GM18951 (cell line): ENCODE measurements at regions not wholly inside any gene's neighbourhood (a gene's known extent, or its start where the extent isn't known, plus 50 kb on each side); places are given as distances from the start of the nearest gene placed in this dataset.
"Not testable (repeated sequence)": the region's sequence is repeated elsewhere in the genome, so short reads cannot be mapped to it uniquely, and the experiment has no call there.

Experiments
- POLR2A ChIP-seq: IDR thresholded peaks from 4 replicates; pipeline ENCODE4 v1.6.1; 2011; ENCODE audit warnings: mild to moderate bottlenecking; ENCODE audit not compliant: insufficient read length, insufficient read depth; ENCODE audit errors: extremely low read depth
- in situ Hi-C: fragments of 300-500 bp; cut with MboI; formaldehyde crosslinking; loops from one replicate; pipeline ENCODE4 v1.12.0; 2022; ENCODE audit warnings: low sequenced_read_pairs, mixed read lengths, inconsistent platforms; ENCODE audit not compliant: unreplicated experiment

DNA sequence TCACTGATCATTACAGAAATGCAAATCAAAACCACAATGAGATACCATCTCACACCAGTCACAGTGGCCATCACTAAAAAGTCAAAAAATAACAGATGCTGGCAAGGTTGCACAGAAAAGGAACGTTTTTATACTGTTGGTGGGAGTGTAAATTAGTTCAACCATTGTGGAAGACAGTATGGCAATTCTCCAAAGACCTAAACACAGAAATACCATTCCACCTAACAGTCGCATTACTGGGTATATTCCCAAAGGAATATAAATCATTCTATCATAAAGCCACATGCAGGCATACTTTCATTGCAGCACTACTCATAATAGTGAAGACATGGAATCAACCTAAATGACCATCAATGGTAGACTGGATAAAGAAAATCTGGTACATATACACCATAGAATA lies 83.2 kb upstream of the ARID5B start:
- in situ Hi-C loops, result not testable (repeated sequence)

DNA sequence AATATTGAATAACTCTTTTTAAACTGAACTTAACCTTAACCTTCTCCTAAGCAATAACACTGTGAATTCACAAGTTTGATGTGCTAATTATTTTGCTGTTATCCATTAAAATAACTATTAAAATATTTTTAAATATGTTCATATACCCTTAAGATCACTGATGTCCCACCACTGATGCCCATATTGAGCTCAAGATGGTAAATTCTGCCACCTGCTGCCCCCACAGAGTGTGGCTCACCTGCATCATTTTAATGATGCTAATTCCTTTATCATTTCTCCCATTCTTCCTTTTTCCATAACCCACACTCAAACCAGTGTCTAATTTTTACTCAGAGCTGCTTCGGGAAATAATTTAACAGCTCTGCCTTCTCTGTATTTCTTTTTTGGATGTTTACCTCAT lies 82.3 kb upstream of the ARID5B start:
- no peak for TF ChIP-seq POLR2A
- in situ Hi-C loops, result no loop called here

DNA sequence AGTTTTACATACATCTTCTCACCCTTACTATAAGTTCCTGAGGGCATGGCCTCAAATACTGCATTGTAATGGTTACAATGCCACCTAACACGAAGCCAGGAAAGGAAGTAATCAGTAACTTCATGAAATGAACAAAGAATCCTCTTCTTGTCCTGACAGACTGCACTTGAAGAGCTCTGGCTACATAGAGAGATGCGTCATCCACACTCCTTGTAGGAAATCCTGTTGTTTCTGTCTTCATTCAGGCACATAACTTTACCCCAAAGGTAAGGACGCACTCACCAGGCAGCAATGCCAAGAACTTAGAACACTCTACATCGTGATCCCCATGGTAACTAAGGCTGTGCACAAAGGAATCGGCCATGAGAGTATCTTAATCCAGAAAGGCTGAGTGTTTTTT lies 80.3 kb upstream of the ARID5B start:
- TF ChIP-seq POLR2A, result no peak
- in situ Hi-C loops, result no loop called here

DNA sequence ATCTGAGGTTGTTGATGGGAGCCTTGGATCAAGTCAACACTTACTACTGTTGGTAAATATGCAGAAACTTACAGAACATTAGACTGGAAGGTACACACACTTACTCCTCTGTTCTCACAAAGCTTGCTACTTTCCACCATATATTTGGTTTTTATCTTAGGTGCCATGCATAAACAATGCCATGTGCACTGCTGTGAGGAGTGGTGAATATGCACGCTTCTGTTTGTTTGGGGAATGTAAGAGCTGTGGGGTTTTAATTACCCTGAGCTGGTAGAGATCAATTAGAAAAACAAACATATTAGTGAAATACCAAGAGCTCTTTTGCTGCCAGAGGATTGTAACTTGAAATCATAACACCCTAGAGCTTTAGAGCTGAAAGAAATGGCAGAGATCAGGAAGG lies 79.8 kb upstream of the ARID5B start:
- no peak for TF ChIP-seq POLR2A
- in situ Hi-C loops, result no loop called here

DNA sequence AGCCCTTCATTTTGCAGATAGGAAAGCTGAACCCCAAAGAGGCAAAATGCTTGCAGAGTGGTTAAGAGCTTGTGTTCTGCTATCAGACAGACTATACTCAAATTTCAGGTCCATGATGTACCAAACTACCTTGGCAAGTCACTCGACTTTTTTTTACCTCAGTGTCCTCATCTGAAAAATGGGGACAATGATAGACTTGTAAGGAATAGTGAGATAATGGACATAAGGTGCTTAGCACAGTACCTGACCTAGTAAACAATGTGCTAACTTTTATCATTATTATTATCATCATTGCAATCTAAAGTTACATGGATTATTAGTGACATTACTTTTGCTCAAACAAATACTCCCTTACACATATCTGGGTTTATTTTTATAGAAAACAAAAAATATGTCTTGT lies 79.4 kb upstream of the ARID5B start:
- no peak for TF ChIP-seq POLR2A
- in situ Hi-C loops, result no loop called here

DNA sequence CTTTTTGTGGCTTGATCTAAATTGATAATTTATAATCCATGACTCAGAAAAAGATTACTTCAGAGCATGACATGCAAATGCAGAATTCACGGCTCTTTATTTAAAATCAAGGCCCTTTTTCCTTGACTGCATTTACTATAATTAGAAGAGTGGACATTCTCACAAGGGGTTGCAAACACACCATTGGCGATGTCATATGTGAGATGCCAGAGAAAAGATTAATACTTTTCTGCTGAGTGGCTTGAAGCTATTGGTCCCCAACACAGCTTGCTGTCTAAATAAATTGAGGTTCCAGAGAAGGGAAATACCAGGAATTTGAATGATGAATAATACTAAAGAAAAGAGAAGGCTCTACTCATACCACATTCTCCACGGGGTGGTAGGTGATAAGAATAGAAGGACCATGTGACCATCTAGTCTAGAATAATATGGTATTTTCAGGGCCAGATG lies 78.7 kb upstream of the ARID5B start:
- in situ Hi-C loops, result no loop called here
- TF ChIP-seq POLR2A, result no peak

DNA sequence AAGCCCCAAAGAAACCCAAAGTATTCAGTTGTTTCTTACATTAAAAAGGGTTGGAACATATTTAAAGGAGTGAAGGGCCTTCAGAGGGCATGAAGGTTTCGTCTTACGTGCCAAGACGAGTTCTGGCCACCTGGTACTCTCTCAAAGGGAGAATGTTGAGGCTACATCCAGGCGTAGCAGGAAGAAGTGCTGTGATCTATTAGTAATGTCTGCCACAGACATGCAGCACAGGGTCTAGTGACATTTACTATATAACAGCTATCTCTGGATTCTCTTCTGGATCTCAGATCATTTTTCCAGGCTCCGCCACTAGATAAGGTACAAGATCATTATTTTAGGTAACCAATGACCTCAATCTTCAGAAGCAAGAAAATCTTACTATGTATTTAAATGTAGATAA lies 76.5 kb upstream of the ARID5B start:
- in situ Hi-C loops, result loop anchor here (25.0 kb wide), 1 partner anchor 688 kb away; no protein-coding TSS in a partner anchor
- TF ChIP-seq POLR2A, result no peak

DNA sequence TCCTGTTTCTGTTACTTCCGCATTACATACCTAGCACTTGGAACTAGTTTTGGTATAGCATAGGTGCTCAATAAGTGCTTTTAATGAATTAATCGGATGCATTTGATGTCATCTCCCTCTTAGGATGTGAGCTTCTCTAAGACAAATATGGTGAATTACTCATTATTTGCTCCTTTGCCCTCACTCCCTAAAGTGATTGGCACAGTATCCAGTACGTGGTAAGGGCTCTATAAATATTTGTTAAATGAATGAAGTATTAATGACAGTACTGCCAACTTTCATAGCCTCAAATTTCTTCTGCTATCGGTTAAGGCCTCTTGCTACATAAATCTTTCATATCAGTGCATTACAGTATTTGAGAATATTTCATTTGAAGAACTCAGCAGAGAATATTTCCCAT lies 75.9 kb upstream of the ARID5B start:
- in situ Hi-C loops, result loop anchor here (25.0 kb wide), 1 partner anchor 688 kb away; no protein-coding TSS in a partner anchor
- TF ChIP-seq POLR2A, result no peak

DNA sequence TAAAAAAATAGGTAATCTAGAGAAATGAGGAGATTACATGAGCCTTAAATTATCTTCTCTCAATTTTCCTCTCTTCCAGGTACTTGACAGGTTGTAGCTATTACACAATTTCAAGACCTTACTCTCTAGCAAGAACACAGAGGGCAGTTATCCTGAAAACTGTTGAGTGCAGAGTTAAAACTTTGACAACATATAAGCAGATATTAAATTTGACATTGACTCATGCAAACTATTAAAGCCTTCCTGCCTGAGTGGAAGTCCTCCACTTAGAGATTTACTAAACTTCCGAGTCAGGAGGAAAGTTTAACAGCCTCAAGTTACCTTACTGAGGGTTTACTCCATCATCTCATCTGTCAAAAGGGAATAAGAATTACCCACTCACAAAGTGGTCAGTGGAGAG lies 73.5 kb upstream of the ARID5B start:
- TF ChIP-seq POLR2A, result no peak

DNA sequence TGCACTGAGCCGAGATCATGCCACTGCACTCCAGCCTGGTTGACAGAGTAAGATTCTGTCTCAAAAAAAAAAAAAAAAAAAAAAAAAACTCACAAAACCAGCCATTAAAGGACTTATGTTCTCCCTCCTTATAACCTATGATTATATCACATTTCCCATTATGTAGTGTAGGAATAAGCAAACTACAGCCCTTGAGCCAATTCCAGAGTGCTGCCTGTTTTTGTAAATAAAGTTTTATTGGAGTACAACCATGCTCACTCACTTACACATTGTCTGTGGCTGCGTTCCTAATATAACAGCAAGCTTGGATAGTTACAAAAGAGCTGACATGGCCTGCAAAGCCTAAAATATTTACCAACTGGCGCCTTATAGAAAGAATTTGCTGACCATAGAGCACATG lies 72.7 kb upstream of the ARID5B start:
- TF ChIP-seq POLR2A, result no peak
- in situ Hi-C loops, result loop anchor here (25.0 kb wide), 1 partner anchor 691 kb away; no protein-coding TSS in a partner anchor

More for the DNA sequence above, 73.5 kb upstream of the ARID5B start:
- in situ Hi-C loops, result loop anchor here (25.0 kb wide), 1 partner anchor 691 kb away; no protein-coding TSS in a partner anchor

DNA sequence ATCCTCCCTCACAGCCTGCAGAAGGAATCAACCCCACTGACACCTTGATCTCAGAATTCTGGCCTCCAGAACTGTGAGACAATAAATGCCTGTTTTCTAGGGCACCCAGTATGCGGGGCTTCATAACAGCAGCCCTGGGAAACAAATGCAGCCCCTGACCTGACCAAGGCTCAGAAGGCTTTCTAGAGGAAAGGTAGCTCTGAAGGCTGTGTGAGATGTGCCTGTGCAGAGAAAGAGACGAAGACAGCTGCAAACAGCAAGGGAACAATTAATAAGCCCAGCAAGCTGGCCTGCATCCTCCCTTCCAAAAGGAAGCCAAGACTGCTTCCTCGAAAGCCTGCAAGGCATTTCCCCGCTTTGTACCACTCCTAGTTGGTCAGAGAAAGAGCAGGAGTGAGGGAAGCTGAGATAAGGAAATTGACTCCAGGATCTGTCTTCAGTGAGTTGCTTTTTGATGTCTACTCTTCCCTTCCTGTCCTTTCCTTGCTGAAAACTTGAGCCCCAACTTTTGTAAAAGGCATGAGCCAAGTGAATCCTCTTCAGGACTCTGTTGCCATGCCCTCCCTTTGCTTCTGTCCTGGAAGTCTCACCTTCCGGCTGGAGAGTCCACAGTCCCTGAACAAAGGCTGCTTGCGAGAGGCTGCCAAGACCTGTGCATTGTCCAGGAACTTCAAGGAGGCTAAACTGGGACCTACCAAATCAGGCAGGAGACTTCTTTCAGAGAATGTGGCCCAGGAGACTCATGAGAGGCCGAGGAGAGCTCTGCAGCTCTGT lies 71.2 kb upstream of the ARID5B start:
- in situ Hi-C loops, result loop anchor here (25.0 kb wide), 1 partner anchor 693 kb away; no protein-coding TSS in a partner anchor
- no peak for TF ChIP-seq POLR2A

DNA sequence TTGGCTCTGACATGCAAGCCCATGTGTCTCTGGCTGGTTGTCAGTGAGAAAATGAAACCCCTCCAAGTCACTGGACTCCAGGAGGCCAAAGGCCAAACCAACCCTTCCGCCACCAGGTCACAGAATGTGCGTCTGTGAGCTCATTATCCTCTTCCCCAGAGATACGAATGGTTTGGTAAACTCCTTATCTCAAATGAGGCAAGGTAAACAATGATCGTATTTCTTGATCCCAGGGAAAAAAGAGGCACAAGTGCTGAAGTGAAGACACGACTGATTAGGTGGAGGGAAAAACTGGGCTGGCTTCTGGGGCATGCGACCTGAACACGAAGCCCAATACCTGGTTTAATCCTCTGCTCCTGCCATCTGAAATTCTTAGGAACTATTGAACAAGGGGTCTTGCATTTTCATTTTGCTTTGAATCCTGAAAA lies 70.6 kb upstream of the ARID5B start:
- in situ Hi-C loops, result loop anchor here (25.0 kb wide), 1 partner anchor 694 kb away; no protein-coding TSS in a partner anchor
- TF ChIP-seq POLR2A, result no peak

DNA sequence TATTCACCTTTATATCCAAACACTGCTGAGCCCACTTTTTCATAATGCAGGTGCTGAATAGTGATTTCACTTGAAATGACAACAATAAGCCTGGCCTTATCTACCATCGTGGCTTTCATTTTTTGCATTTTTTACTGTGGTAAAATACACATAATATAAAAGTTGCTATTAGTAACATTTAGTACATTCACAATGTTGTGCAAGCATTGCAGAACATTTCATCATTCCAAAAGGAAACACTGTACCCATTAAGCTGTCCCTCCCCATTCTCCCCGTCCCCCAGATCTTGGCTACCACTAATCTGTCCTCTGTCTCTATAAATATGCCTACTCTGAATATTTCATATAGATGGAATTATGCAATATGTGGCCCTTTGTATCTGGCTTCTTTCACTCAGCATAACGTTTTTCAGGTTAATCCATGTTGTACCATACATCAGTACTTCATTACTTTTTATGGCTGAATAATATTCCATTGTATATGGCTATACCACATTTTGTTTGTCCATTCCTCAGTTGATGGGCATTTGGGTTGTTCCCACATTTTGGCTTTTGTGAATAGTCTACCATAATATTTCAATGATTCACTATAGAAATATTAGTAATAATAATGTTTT lies 68.5 kb upstream of the ARID5B start:
- in situ Hi-C loops, result loop anchor here (25.0 kb wide), 1 partner anchor 696 kb away; no protein-coding TSS in a partner anchor
- no peak for TF ChIP-seq POLR2A

DNA sequence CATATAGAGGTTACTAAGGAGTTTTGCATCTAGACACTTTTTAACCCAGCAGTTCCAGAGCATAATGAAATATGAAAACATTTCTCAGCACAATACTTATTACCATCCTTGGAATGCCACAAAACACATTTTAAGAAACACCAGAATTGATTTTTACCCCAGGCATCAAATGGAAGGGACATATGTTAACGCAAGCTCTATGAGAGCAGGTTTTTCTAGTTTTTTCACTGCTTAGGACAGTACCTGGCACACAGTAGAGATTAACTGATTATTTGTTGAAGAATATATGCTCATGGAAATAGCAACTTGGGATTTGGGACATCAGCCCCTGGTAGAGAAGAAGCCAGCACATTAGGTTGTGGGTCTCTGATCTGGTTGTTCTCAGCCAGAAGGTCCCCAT lies 67.0 kb upstream of the ARID5B start:
- no peak for TF ChIP-seq POLR2A
- in situ Hi-C loops, result loop anchor here (25.0 kb wide), 1 partner anchor 697 kb away; no protein-coding TSS in a partner anchor
